GM06990 (cell line): ENCODE measurements at regions not wholly inside any gene's neighbourhood (a gene's known extent, or its start where the extent isn't known, plus 50 kb on each side); places are given as distances from the start of the nearest gene placed in this dataset.

Source experiments
- DNase-seq: peaks from one replicate; pipeline ENCODE4 v3.0.0-alpha.2; 2011; ENCODE audit not compliant: insufficient read length; ENCODE audit errors: extremely low read depth
- H3K27me3 ChIP-seq: replicated peaks from 2 replicates; pipeline ENCODE4 v1.6.0; 2011; ENCODE audit warnings: low read length; ENCODE audit not compliant: control insufficient read depth, insufficient read depth
- H3K36me3 ChIP-seq: 2 replicates; pipeline ENCODE4 v1.5.1; 2011; ENCODE audit warnings: low read length; ENCODE audit not compliant: control insufficient read depth, insufficient read depth
- H3K4me3 ChIP-seq: replicated peaks from 2 replicates; pipeline ENCODE4 v1.5.1; 2011; ENCODE audit warnings: low read depth, mild to moderate bottlenecking, control low read depth, low read length
- TF ChIP-seq, protein P1 (sequence below): IDR thresholded peaks from 2 replicates; pipeline ENCODE4 v1.5.1; 2011; ENCODE audit warnings: low read length, control low read depth, mild to moderate bottlenecking, inconsistent platforms; ENCODE audit not compliant: insufficient read depth, poor library complexity, severe bottlenecking

DNA sequence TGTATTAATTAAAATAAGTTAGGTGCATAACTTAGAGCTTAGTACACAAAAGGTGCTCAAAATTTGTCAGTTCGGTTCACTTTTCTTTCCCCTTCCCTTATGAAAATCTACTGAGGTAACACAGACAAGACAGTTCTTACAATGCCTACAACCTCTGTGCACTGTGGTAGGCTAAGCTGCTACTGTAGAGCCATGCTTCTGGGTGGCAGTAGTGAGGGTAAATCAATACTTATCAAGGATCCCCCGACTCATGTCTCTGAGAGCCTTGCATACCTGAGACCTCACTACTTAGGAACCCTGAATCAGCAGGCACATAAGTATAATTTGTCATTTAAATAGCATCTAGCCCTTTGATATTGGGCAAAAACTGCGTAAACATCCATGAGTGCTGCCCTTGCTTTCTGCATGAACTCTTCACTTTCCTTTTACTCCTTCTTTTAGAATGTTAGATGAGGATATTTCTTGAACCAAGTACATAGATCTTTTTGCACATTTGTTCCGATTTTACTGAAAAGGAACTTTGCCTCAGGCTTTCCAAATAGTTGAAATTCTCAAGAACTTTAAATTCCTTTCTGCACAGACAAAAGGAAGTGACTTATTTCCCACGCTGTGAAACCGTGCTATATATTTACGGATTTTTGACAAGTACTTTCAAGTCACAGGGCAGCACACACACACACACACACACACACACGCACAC, 234.4 kb downstream of the TRIB2 start:
- DNase-seq = no peak
- TF ChIP-seq, protein P1, sequence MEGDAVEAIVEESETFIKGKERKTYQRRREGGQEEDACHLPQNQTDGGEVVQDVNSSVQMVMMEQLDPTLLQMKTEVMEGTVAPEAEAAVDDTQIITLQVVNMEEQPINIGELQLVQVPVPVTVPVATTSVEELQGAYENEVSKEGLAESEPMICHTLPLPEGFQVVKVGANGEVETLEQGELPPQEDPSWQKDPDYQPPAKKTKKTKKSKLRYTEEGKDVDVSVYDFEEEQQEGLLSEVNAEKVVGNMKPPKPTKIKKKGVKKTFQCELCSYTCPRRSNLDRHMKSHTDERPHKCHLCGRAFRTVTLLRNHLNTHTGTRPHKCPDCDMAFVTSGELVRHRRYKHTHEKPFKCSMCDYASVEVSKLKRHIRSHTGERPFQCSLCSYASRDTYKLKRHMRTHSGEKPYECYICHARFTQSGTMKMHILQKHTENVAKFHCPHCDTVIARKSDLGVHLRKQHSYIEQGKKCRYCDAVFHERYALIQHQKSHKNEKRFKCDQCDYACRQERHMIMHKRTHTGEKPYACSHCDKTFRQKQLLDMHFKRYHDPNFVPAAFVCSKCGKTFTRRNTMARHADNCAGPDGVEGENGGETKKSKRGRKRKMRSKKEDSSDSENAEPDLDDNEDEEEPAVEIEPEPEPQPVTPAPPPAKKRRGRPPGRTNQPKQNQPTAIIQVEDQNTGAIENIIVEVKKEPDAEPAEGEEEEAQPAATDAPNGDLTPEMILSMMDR = no peak
- no peaks in the 10 kb centered on the region for H3K36me3 ChIP-seq
- no peaks in the 10 kb centered on the region; the same call in 1 of the 2 replicates for H3K27me3 ChIP-seq
- H3K4me3 ChIP-seq = no peak overlapping the region

DNA sequence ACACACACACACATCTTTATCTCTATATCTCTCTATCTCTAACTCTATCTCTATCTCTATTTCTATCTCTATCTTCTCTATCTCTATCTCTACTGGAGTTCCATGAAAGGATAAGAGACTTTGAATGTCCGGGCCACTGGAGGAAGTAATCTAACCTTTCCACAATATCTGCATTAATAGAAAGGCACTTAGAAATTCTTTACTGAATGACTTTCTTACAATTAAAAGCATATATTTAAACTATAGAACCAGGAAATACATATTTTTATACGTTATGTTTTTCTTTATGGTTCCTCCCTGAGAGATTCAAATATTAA, 234.9 kb downstream of the TRIB2 start:
- H3K36me3 ChIP-seq = no peaks in the 10 kb centered on the region
- TF ChIP-seq, protein P1 = no peak
- DNase-seq = no peak
- no peaks in the 10 kb centered on the region; the same call in 1 of the 2 replicates for H3K27me3 ChIP-seq
- H3K4me3 ChIP-seq = no peak overlapping the region

DNA sequence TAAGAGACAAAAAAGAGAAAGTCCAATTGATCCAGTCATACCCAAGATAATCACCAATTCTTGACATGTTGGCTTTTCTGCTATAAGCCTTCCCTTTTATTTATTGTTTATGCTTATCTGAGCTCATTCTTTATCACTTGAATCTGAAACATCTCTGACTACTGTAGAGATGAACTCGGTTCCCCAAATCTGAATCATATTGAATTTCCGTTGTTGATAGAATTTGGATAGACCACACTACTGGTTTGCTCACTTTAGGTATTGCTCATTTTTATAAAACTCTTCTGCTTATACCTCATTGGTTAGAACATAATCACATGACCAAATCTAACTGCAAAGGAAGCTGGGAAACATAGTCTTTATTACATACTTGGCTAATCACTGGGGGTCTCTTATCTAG, 236.9 kb downstream of the TRIB2 start:
- no peak for DNase-seq
- Histone ChIP-seq H3K27me3 (no peaks in the 10 kb centered on the region; the same call in 1 of the 2 replicates), H3K36me3 (no peaks in the 10 kb centered on the region), H3K4me3 (no peak overlapping the region)
- TF ChIP-seq, protein P1 = no peak

DNA sequence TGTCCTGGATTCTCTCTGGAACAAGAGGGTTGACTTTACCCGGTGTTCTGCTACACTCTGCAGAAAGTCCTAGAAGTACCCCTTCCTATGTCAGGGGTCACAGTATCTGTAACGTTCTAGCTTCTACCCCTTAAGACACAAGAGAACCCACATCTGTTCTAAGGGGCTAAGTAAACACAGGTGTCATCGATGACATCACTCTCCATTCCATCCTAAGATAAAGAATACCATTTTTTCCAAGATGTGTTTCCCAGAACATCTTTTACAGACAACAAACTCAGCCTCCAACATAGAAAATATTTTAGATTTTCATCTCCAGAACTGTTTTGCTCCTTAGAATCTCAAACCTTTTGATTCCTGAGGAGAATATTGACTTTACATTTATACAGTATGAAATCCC, 239.1 kb downstream of the TRIB2 start:
- Histone ChIP-seq H3K4me3 (no peak overlapping the region), H3K27me3 (no peaks in the 10 kb centered on the region; the same call in 1 of the 2 replicates), H3K36me3 (no peaks in the 10 kb centered on the region)
- TF ChIP-seq, protein P1 = no peak
- DNase-seq = no peak

DNA sequence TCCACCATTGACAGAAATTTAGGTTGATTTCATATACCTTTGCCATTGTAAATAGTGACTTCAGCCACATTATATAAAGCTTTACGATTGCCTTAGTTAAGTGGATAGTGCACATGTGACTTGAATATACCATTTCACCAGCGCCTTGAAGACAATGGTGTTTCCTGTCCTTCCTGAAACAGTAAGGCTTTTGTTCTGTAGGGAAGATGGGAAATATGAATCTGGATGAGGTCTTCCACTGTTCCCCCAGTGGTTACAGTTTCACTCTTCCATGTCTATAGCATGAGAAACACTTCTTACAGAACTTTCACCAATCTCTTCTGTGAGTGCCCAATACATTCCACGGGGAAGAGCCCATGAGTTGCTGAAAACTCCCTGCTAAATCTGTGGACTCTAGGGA, 240.5 kb downstream of the TRIB2 start:
- DNase-seq = no peak
- no peak overlapping the region for H3K4me3 ChIP-seq
- TF ChIP-seq, protein P1 = no peak
- no peaks in the 10 kb centered on the region for H3K27me3 ChIP-seq
- no peaks in the 10 kb centered on the region for H3K36me3 ChIP-seq

DNA sequence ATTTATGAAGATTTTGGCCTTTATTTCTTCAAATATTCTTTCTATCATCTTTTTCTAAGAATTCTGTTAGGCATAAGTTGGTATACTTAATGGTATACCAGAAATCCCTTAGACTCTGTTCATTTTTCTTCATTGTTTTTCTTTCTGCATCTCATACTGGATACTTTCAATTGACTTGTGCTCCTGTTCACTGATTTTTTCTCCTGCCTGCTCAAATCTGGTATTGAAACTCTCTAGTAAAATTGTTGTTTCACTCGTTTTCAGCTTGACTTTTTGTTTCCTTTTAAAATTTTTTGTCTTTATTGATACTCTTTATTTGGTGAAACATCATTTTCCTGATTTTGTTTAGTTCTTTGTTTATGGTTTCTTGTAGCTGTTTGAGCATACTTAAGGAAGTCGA, 243.2 kb downstream of the TRIB2 start:
- TF ChIP-seq, protein P1 = no peak
- no peak overlapping the region for H3K4me3 ChIP-seq
- no peak for DNase-seq
- H3K27me3 ChIP-seq = no peaks in the 10 kb centered on the region
- H3K36me3 ChIP-seq = no peaks in the 10 kb centered on the region
